Activated naive CD4-positive, alpha-beta T cell treated with anti-CD3 and anti-CD28 coated beads for 36 hours (primary cell): ENCODE measurements at regions not wholly inside any gene's neighbourhood (a gene's known extent, or its start where the extent isn't known, plus 50 kb on each side); places are given as distances from the start of the nearest gene placed in this dataset.

ENCODE experiments used
- CTCF ChIA-PET: fragments of 350-600 bp; sonication (Branson Sonifier 250); formaldehyde crosslinking; loops from one replicate; lab custom pipeline; 2021; ENCODE audit warnings: antibody characterized with exemption; lab: Charles Lee
- DNase-seq: peaks from one replicate; pipeline ENCODE4 v3.0.0-alpha.2; 2020
- H3K27ac Mint-ChIP-seq: one replicate; pipeline ENCODE4 v1.8.0; 2021; ENCODE audit warnings: mild to moderate bottlenecking, mixed read lengths
- H3K27me3 Mint-ChIP-seq: one replicate; pipeline ENCODE4 v1.8.0; 2021; ENCODE audit warnings: low read depth, mixed read lengths
- H3K36me3 Mint-ChIP-seq: one replicate; pipeline ENCODE4 v1.8.0; 2021; ENCODE audit warnings: low read depth, mixed read lengths
- H3K4me1 Mint-ChIP-seq: one replicate; pipeline ENCODE4 v1.8.0; 2021; ENCODE audit warnings: low read depth, mixed read lengths
- H3K4me3 Mint-ChIP-seq: one replicate; pipeline ENCODE4 v1.8.0; 2021; ENCODE audit warnings: mild to moderate bottlenecking, moderate library complexity, mixed read lengths
- H3K9me3 Mint-ChIP-seq: one replicate; pipeline ENCODE4 v1.8.0; 2021; ENCODE audit warnings: mixed read lengths
- intact Hi-C: fragments of 100-400 bp; cut with micrococcal nuclease; formaldehyde crosslinking; loops from one replicate; pipeline ENCODE4 v1.15.1; 2023

DNA sequence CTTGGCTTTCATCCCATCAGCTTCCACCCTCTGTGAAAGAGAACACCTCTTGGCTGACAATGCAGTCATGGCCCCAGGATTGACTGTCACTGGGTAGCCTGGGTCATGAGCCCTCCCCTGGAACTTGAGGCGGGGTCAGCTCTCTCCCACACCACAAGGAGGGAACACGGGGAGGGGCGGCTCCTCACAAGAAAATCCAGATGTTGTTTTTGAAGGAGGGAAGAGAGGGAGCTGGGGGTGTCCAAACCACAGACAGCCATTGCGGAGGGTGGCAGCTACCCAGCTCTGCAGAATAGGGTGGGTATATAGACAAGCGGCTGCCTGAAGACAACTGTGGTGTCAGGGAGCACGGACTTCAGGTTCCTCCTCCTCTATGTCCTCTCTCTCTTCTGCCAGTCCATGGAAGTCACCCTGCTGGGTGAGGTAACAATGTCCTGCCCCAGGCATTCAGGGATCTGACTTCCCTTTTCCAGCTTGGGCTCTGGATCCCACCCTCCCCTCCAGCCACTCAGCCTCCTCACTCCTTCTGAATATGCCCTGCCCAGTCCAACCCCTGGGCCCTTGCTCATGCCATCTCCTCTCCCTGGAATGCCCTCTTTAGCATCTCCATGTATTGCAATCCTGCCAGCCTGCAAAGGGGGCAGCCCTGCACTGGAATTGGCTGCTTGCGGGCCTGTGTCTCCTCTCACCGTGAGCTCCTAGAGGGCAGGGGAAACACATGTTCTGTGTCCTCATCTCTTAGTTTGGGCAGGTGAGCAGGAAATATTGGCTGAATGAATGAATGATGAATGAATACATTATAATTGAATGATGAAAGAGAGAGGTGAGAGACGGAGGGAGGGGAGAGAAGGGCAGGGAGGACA, 60.9 kb upstream of the RUNX3 start:
- peaks cover 94% of the 10 kb centered on the region for H3K4me1 Mint-ChIP-seq
- CTCF ChIA-PET: interaction anchor here (0.8 to 3.0 kb wide), 5 partner anchors 31 to 46 kb away, joined by 3 to 11 read pairs (median 6); no protein-coding TSS in a partner anchor
- no peak overlapping the region for H3K4me3 Mint-ChIP-seq
- intact Hi-C loops: loop anchor here (1.0 kb wide), 2 partner anchors 25 to 31 kb away; no protein-coding TSS in a partner anchor
- peak overlapping the region; percentile 93 for H3K27ac Mint-ChIP-seq
- DNase-seq: peak; percentile 57
- peaks cover 3% of the 10 kb centered on the region for H3K9me3 Mint-ChIP-seq
- H3K27me3 Mint-ChIP-seq: no peaks in the 10 kb centered on the region
- peaks cover 3% of the 10 kb centered on the region for H3K36me3 Mint-ChIP-seq

GRCh38 chr1:24990136-24990535, 60.1 kb upstream of the RUNX3 start:
- CTCF ChIA-PET: interaction anchor here (0.6 to 3.0 kb wide), 3 partner anchors 16 to 47 kb away, joined by 3 to 11 read pairs (median 10); no protein-coding TSS in a partner anchor
- Mint-ChIP-seq H3K36me3 (peaks cover 3% of the 10 kb centered on the region), H3K27ac (peak overlapping the region; percentile 64), H3K4me3 (no peak overlapping the region), H3K9me3 (peaks cover 3% of the 10 kb centered on the region), H3K27me3 (no peaks in the 10 kb centered on the region), H3K4me1 (peaks cover 95% of the 10 kb centered on the region)
- intact Hi-C loops: no loop called here
- DNase-seq: no peak

GRCh38 chr1:24989082-24989481, 59.0 kb upstream of the RUNX3 start:
- no peak for DNase-seq
- CTCF ChIA-PET: interaction anchor here (1.5 kb wide), 1 partner anchor 34 kb away, joined by 5 read pairs; no protein-coding TSS in a partner anchor
- no peak overlapping the region for H3K4me3 Mint-ChIP-seq
- intact Hi-C loops: loop anchor here (2.0 kb wide), 1 partner anchor 34 kb away; no protein-coding TSS in a partner anchor
- no peaks in the 10 kb centered on the region for H3K27me3 Mint-ChIP-seq
- H3K4me1 Mint-ChIP-seq: peaks cover 95% of the 10 kb centered on the region
- peaks cover 3% of the 10 kb centered on the region for H3K36me3 Mint-ChIP-seq
- peaks cover 3% of the 10 kb centered on the region for H3K9me3 Mint-ChIP-seq
- H3K27ac Mint-ChIP-seq: no peak overlapping the region

DNA sequence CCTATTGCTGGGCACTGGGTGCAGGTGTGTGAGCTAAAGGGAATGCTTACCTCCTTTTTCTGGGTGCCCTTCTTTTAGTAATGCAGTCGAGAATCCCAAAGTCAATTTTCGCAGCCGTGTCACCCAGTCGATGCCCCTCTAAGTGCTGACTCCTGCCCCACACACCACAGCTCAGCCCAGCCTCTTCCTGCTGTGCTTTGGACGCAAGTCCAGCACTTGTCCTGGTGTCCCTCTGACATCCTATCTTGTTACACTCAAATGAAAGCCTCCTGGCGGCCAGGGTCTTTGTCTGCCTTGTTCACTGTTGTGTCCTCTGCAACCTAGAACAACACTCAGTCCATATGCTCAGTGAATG, 58.5 kb upstream of the RUNX3 start:
- Mint-ChIP-seq H3K36me3 (peaks cover 3% of the 10 kb centered on the region), H3K9me3 (peaks cover 3% of the 10 kb centered on the region), H3K4me1 (peaks cover 95% of the 10 kb centered on the region), H3K27me3 (no peaks in the 10 kb centered on the region), H3K4me3 (no peak overlapping the region), H3K27ac (peak overlapping the region; percentile 84)
- CTCF ChIA-PET: interaction anchor here (0.5 to 2.3 kb wide), 5 partner anchors 19 to 218 kb away, joined by 3 to 9 read pairs (median 5); no protein-coding TSS in a partner anchor
- intact Hi-C loops: loop anchor here (2.0 kb wide), 1 partner anchor 34 kb away; no protein-coding TSS in a partner anchor
- DNase-seq: no peak

DNA sequence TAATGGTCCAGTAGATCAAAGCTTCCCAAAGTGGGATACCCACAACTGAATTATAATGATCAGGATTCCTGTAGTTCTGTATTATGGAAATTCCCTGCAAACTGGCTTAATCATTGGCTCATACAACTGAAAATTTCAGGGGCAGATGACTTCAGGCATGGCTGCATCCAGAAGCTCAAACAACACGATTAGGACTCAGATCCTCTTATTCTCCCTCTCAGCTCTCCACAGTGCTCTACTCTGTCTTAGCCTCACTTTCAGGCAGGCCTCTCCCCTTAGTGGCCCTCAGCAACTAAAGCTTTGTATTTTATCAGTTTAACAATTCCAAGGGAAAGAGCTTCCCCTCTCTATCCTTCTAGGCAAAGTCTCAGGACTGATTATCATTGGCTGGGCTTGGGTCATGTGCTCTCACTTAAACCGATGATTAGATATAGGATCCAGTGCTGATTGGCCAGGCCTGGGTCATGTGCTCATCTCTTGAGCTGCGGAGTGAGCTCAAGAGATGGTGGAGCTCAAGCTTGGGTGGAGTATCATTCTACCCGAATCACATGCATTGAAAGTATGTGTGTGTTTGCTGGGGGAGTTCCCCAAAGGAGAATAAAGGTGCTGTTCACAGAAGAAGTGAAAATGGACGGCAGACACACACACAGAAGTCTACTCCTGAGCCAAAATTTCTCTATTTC, 57.9 kb upstream of the RUNX3 start:
- peak overlapping the region; percentile 84 for H3K27ac Mint-ChIP-seq
- CTCF ChIA-PET: interaction anchor here (0.5 to 2.3 kb wide), 6 partner anchors 19 to 219 kb away, joined by 3 to 9 read pairs (median 4); no protein-coding TSS in a partner anchor
- peaks cover 95% of the 10 kb centered on the region for H3K4me1 Mint-ChIP-seq
- intact Hi-C loops: loop anchor here (2.0 kb wide), 1 partner anchor 33 kb away; no protein-coding TSS in a partner anchor
- H3K9me3 Mint-ChIP-seq: peaks cover 3% of the 10 kb centered on the region
- no peak overlapping the region for H3K4me3 Mint-ChIP-seq
- DNase-seq: peak; percentile 73
- no peaks in the 10 kb centered on the region for H3K27me3 Mint-ChIP-seq
- H3K36me3 Mint-ChIP-seq: peaks cover 3% of the 10 kb centered on the region

- CTCF ChIA-PET: interaction anchor here (0.9 to 2.3 kb wide), 5 partner anchors 20 to 50 kb away, joined by 3 to 9 read pairs (median 5); no protein-coding TSS in a partner anchor
- Mint-ChIP-seq H3K4me3 (no peak overlapping the region), H3K36me3 (peaks cover 3% of the 10 kb centered on the region), H3K9me3 (peaks cover 3% of the 10 kb centered on the region), H3K27me3 (no peaks in the 10 kb centered on the region), H3K27ac (no peak overlapping the region), H3K4me1 (peaks cover 95% of the 10 kb centered on the region)
- intact Hi-C loops: no loop called here
- DNase-seq: no peak
Measured at GRCh38 chr1:24987424-24987823, 57.3 kb upstream of the RUNX3 start.

GRCh38 chr1:24986372-24986965, 56.4 kb upstream of the RUNX3 start:
- no peak overlapping the region for H3K4me3 Mint-ChIP-seq
- H3K4me1 Mint-ChIP-seq: peaks cover 93% of the 10 kb centered on the region
- CTCF ChIA-PET: interaction anchor here (2.3 kb wide), 1 partner anchor 51 kb away, joined by 9 read pairs; no protein-coding TSS in a partner anchor
- no peak overlapping the region for H3K27ac Mint-ChIP-seq
- H3K9me3 Mint-ChIP-seq: peaks cover 3% of the 10 kb centered on the region
- H3K36me3 Mint-ChIP-seq: peaks cover 3% of the 10 kb centered on the region
- DNase-seq: no peak
- intact Hi-C loops: no loop called here
- no peaks in the 10 kb centered on the region for H3K27me3 Mint-ChIP-seq

DNA sequence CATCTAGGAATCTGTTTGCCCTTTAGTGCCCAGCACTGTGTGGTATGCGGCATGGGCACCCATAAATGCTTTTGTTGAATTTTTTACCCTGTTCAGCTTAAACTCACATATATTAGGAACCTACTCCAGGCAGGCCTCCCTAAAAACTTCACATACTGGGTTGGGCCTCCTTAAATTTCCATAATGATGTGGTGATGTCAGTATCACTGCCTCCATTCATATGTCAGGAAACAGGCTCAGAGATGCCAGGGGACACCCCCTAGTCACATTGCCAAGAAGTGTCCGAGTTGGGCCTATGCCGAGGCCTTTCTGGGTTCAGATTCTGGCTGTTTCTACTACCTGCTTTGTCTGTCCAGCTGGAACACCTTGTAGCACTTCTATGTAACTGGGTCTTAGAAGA, 55.7 kb upstream of the RUNX3 start:
- intact Hi-C loops: no loop called here
- H3K27ac Mint-ChIP-seq: no peak overlapping the region
- H3K36me3 Mint-ChIP-seq: peaks cover 3% of the 10 kb centered on the region
- H3K4me1 Mint-ChIP-seq: peaks cover 93% of the 10 kb centered on the region
- CTCF ChIA-PET: interaction anchor here (1.6 kb wide), 1 partner anchor 14 kb away, joined by 4 read pairs; no protein-coding TSS in a partner anchor
- H3K4me3 Mint-ChIP-seq: no peak overlapping the region
- no peak for DNase-seq
- H3K9me3 Mint-ChIP-seq: peaks cover 3% of the 10 kb centered on the region
- H3K27me3 Mint-ChIP-seq: no peaks in the 10 kb centered on the region

DNA sequence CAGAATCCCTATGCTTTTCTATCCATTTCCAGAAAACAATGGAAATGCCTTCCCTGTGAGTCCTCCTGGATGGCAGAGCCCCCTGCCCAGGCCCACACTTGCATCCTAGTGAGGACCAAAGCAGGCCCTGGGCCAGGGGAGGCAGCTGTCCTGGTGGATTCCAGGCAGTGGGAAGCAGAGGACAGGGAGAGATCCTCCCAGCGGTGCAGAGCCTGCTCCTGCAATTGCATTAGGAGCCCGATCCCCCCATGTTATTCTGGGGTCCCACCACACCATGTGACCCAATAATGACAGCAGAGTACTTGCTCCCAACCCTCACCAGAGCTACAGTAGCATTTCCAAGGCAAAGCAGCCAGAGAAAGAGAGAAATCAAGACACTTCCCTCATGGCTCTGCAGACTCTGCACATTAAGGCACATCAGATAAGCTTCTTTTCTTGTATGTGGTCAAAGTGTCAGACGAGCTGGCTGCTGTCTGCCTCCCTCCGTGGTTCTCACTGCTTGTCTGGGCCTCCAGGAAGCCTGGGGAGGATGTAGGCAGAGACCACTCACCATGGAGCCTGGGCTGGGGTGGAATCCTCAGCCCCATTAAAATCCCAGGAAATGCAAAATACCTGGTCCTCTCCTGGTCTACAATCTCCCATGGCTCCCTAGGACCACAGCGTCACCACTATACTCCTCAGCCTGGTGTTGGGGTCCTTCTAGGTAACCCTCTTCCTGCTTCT, 54.9 kb upstream of the RUNX3 start:
- Mint-ChIP-seq H3K4me3 (no peak overlapping the region), H3K36me3 (peaks cover 3% of the 10 kb centered on the region), H3K27me3 (no peaks in the 10 kb centered on the region), H3K9me3 (peaks cover 3% of the 10 kb centered on the region), H3K27ac (no peak overlapping the region), H3K4me1 (peaks cover 93% of the 10 kb centered on the region)
- intact Hi-C loops: no loop called here
- CTCF ChIA-PET: interaction anchor here (1.2 to 1.6 kb wide), 2 partner anchors 13 to 53 kb away, joined by 3 to 4 read pairs; no protein-coding TSS in a partner anchor
- no peak for DNase-seq

DNA sequence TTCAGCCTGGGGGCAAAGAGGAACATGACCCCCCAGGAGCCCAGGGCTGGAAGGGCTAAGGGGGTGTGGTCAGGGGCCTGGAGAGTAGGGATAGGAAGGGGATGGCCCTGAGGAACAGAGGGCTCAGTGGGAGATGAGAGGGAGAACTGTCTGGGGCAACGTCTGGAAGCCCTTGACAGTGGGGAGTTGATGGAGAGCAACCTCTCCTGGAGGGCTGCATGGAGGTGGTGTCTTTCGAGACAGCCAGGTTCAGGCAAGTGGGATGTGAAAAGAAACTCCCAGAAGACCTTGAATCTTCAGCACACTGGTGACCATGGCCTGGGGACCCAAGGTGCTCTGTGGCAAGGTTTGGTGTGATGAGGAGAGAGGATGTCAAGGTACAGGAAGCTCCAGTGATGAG, 54.2 kb upstream of the RUNX3 start:
- Mint-ChIP-seq H3K27me3 (no peaks in the 10 kb centered on the region), H3K36me3 (peaks cover 3% of the 10 kb centered on the region), H3K9me3 (peaks cover 3% of the 10 kb centered on the region), H3K4me1 (peaks cover 93% of the 10 kb centered on the region), H3K4me3 (no peak overlapping the region), H3K27ac (no peak overlapping the region)
- intact Hi-C loops: no loop called here
- DNase-seq: no peak
- CTCF ChIA-PET: interaction anchor here (1.2 to 1.6 kb wide), 2 partner anchors 13 to 52 kb away, joined by 3 to 4 read pairs; no protein-coding TSS in a partner anchor

DNA sequence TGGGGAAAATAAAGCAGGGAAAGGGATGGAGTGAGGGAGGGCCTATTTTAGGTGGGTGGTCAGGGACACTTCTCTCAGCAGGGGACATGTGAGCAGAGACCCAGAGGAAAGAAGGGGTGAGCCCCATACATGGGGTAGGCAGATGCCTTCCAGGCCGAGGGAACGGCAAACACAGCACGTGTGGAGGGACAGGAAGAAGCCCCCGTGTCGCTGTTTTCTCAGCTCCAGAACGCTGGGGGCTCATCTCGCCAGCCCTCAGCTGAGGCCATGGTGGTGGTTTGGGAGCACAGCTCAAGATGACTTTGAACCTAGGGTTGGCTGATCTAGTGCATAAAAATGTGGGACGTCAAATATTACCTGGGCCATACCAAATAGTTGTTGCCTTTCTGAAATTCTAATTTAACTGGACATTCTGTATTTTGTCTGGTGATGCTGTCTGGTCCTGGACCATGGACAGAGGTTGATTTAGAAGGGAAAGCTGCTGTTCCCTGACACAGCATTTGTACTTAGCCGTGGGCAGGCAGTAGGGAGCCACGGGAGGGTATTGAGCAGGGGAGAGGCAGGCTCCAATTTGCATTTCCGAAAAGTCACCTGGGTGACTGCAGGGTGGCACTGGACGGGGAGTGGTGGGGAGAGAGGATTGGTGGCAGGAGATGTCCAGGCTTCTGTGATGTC, 53.1 kb upstream of the RUNX3 start:
- Mint-ChIP-seq H3K4me1 (peaks cover 94% of the 10 kb centered on the region), H3K27me3 (no peaks in the 10 kb centered on the region), H3K27ac (peak overlapping the region; percentile 50), H3K4me3 (no peak overlapping the region), H3K9me3 (peaks cover 3% of the 10 kb centered on the region), H3K36me3 (peaks cover 3% of the 10 kb centered on the region)
- intact Hi-C loops: no loop called here
- no peak for DNase-seq
- CTCF ChIA-PET: no interaction called here
